ENCODE measurements at regions not wholly inside any gene's neighbourhood (a gene's known extent, or its start where the extent isn't known, plus 50 kb on each side); places are given as distances from the start of the nearest gene placed in this dataset.

GRCh38 chr4:129565214-129565613, 469.3 kb downstream of the C4orf33 start:
- no peak for DNase-seq (ENCODE audit: low read depth)
- H3K4me3 ChIP-seq (ENCODE audit: low read depth, low read length): no peak overlapping the region
- no peak for TF ChIP-seq CTCF (IDR thresholded peaks at IDR 0.05; ENCODE audit: insufficient read depth, low read depth, low read length, missing control alignments)

- no peak for DNase-seq (ENCODE audit: low read depth)
- TF ChIP-seq CTCF (IDR thresholded peaks at IDR 0.05; ENCODE audit: insufficient read depth, low read depth, low read length, missing control alignments): no peak
- no peak overlapping the region for H3K4me3 ChIP-seq (ENCODE audit: low read depth, low read length)
Measured at GRCh38 chr4:129570326-129570725, 474.4 kb downstream of the C4orf33 start.

- H3K4me3 ChIP-seq (ENCODE audit: low read depth, low read length): no peak overlapping the region
- no peak for DNase-seq (ENCODE audit: low read depth)
- no peak for TF ChIP-seq CTCF (IDR thresholded peaks at IDR 0.05; ENCODE audit: insufficient read depth, low read depth, low read length, missing control alignments)
Measured at GRCh38 chr4:129578336-129578735, 482.4 kb downstream of the C4orf33 start.

GRCh38 chr4:129581305-129581704, 485.4 kb downstream of the C4orf33 start:
- no peak for TF ChIP-seq CTCF (IDR thresholded peaks at IDR 0.05; ENCODE audit: insufficient read depth, low read depth, low read length, missing control alignments)
- no peak for DNase-seq (ENCODE audit: low read depth)
- no peak overlapping the region for H3K4me3 ChIP-seq (ENCODE audit: low read depth, low read length)

- H3K4me3 ChIP-seq (ENCODE audit: low read depth, low read length): no peak overlapping the region
- no peak for DNase-seq (ENCODE audit: low read depth)
- TF ChIP-seq CTCF (IDR thresholded peaks at IDR 0.05; ENCODE audit: insufficient read depth, low read depth, low read length, missing control alignments): no peak
Measured at GRCh38 chr4:129583868-129584267, 487.9 kb downstream of the C4orf33 start.

- TF ChIP-seq CTCF (IDR thresholded peaks at IDR 0.05; ENCODE audit: insufficient read depth, low read depth, low read length, missing control alignments): no peak
- no peak overlapping the region for H3K4me3 ChIP-seq (ENCODE audit: low read depth, low read length)
- DNase-seq (ENCODE audit: low read depth): no peak
Measured at GRCh38 chr4:129598582-129598981, 502.6 kb downstream of the C4orf33 start.

- no peak overlapping the region for H3K4me3 ChIP-seq (ENCODE audit: low read depth, low read length)
- DNase-seq (ENCODE audit: low read depth): no peak
- TF ChIP-seq CTCF (IDR thresholded peaks at IDR 0.05; ENCODE audit: insufficient read depth, low read depth, low read length, missing control alignments): no peak
Measured at GRCh38 chr4:129600898-129601297, 504.9 kb downstream of the C4orf33 start.

All from GM12865 (cell line).